ENCODE measurements at regions not wholly inside any gene's neighbourhood (a gene's known extent, or its start where the extent isn't known, plus 50 kb on each side); places are given as distances from the start of the nearest gene placed in this dataset.

- no peak for DNase-seq
Observed at GRCh38 chr5:4204276-4205141, 608.9 kb downstream of the IRX1 start.

GRCh38 chr5:4205398-4205797 is 609.8 kb downstream of the IRX1 start:
- DNase-seq: no peak

- DNase-seq: no peak
Observed at GRCh38 chr5:4206127-4206526, 610.5 kb downstream of the IRX1 start.

- no peak for DNase-seq
Observed at GRCh38 chr5:4207486-4207885, 611.9 kb downstream of the IRX1 start.

- DNase-seq: no peak
Observed at GRCh38 chr5:4208537-4208936, 612.9 kb downstream of the IRX1 start.

GRCh38 chr5:4208996-4209395 is 613.4 kb downstream of the IRX1 start:
- DNase-seq: no peak

- DNase-seq: no peak
Observed at GRCh38 chr5:4212071-4212739, 616.6 kb downstream of the IRX1 start.

GRCh38 chr5:4212981-4213819 is 617.6 kb downstream of the IRX1 start:
- DNase-seq: no peak

- no peak for DNase-seq
Observed at GRCh38 chr5:4215143-4215542, 619.5 kb downstream of the IRX1 start.

- no peak for DNase-seq
Observed at GRCh38 chr5:4216142-4216541, 620.5 kb downstream of the IRX1 start.

GRCh38 chr5:4220016-4220415 is 624.4 kb downstream of the IRX1 start:
- DNase-seq: no peak

GRCh38 chr5:4221048-4221447 is 625.4 kb downstream of the IRX1 start:
- DNase-seq: no peak

GRCh38 chr5:4222147-4222546 is 626.5 kb downstream of the IRX1 start:
- DNase-seq: no peak

- DNase-seq: no peak
Observed at GRCh38 chr5:4222821-4223220, 627.2 kb downstream of the IRX1 start.

- DNase-seq: no peak
Observed at GRCh38 chr5:4225741-4226140, 630.1 kb downstream of the IRX1 start.

- DNase-seq: no peak
Observed at GRCh38 chr5:4226565-4226964, 630.9 kb downstream of the IRX1 start.

GRCh38 chr5:4228708-4229107 is 633.1 kb downstream of the IRX1 start:
- DNase-seq: no peak

GRCh38 chr5:4229414-4230292 is 634.0 kb downstream of the IRX1 start:
- DNase-seq: no peak

- no peak for DNase-seq
Observed at GRCh38 chr5:4230471-4230785, 634.8 kb downstream of the IRX1 start.

- no peak for DNase-seq
Observed at GRCh38 chr5:4230786-4231641, 635.4 kb downstream of the IRX1 start.

- no peak for DNase-seq
Observed at GRCh38 chr5:4232084-4232483, 636.5 kb downstream of the IRX1 start.

- no peak for DNase-seq
Observed at GRCh38 chr5:4233671-4234070, 638.0 kb downstream of the IRX1 start.
